Fibroblast of skin of left biceps (primary cell): ENCODE measurements at regions not wholly inside any gene's neighbourhood (a gene's known extent, or its start where the extent isn't known, plus 50 kb on each side); places are given as distances from the start of the nearest gene placed in this dataset.

Experiments used
- DNase-seq, 2 experiments: peaks; one replicate each; pipeline ENCODE4 v3.0.0-alpha.2; 2013; ENCODE audit warnings: low read depth in 2 of 2

DNA sequence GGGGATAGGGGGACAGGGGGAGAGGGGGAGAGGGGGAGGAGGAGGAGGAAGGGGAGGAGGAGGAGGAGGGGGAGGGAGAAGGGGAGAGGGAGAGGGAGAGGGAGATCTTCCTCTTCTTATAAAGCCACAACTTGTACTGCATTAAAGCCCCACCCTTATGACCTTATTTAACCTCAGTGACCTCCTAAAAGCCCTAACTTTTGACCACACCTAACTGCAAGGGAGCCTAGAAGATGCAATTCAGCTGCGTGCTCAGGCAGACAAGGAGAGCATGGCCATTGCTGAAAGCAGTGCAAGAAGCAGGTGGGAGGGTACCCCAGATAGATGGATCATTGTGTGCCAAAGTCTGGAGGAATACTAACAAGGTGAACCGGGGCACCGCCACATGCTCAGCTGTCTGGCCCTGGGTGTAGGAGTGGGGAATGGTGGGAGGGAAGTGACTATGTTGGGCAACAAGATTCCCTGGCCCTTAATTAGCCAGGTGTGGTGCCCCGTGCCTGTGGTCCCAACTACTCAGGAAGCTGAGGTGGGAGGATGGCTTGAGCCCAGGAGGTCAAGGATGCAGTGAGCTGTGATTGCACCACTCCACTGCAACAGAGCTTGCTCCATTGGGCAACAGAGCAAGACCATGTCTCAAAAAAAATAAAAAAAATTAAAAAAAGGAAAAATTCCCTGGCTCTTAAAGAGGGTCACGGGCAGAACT lies 125.4 kb upstream of the BOD1 start:
- no peak for DNase-seq

DNA sequence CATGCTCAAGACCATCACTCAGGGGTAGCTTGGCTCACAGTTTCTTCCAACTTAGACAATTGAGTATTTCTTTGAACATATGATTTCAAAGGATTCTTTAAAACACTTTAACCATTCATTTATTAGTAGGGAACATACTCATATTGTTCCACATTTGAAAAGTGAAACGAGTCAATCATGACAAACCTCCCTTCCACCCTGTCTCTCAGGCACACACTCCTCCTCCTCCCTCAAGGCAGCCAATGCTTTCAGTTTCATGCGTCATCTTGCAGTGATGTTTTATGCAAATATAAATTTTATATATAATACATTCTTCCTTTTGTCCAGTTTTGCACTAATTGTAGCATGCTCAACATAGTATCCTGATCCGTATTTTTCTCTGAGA lies 126.0 kb upstream of the BOD1 start:
- no peak for DNase-seq

- no peak for DNase-seq
Measured at GRCh38 chr5:173743641-173744343, 127.3 kb upstream of the BOD1 start.

- DNase-seq: no peak
Measured at GRCh38 chr5:173744551-173744950, 128.1 kb upstream of the BOD1 start.

GRCh38 chr5:173745123-173745522 lies 128.7 kb upstream of the BOD1 start:
- DNase-seq: no peak

DNA sequence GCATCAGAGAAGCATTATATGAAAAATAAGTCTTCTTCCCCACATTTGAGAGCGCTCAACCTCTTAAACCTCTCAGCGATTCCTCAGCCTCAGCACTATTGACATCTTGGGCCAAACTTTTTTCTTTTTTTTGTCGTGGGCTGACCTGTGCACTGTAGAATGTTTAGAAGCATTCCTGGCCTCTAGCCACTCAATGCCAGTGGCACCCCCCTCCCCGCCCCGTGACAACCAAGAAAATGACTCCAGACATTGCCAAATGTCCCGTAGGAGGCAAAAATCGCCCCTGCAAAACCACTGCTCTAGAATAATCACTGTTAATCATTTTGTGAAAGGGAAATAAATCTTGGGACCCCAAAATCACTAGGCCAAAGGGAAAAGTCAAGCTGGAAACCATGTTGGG lies 129.1 kb upstream of the BOD1 start:
- DNase-seq: no peak

DNA sequence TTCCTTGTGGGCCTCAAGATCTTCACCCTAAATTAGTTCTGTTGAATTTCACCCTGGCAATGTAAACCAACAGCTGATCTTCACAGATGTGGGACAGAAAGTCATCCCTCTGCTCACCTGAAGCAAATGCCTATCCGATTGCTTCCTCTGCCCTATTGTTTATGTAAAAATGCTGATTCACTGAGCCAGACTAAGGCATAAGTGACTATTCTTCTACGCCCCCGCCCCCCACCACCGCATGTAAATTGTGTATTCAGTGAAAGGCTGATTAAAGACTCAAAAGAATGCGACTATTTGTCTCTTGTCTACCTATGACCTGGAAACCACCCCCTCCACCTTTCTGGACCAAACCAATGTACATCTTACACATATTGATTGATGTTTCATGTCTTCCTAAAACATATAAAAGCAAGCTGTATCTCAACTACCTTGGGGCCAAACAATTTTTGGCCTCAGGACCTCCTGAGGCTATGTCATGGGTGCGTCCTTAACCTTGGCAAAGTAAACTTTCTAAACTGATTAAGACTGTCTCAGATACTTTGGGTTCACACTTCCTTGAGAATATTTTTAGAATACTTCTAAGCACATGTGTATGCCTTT lies 129.7 kb upstream of the BOD1 start:
- no peak for DNase-seq

- no peak for DNase-seq
Measured at GRCh38 chr5:173747876-173748275, 131.4 kb upstream of the BOD1 start.

DNA sequence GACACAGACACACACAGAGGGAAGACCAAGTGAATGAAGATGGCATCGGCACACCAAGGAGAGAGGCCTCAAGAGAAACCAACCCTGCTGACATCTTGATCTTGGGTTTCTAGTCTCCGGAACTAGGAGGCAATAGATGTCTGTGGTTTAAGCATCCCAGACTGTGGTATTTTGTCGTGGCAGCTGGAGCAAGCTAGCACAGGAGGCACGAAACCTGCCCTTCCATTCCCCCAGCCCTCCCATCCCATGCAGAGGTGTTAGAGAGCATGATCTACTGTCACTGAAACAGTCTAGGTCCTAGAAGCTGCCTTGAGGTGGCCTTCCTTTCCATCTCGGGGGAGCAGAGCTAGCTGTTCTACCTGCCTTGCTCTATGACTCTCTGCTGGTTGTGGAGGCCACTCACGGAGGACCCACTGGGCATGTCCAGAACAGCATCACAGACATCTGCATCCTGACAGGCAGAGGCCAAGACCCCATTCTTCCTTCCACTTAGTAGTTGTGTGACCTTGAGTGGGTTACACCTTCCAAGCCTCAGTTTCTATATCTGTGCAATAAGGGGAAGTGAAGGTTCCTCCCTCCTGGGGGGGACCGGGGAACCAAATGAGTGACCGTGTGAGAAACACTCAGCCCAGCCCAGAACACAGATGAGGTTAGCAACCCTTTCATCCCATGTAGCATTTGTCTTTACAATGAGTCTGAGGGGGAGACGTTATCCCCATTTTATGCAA lies 134.3 kb upstream of the BOD1 start:
- DNase-seq: no peak

DNA sequence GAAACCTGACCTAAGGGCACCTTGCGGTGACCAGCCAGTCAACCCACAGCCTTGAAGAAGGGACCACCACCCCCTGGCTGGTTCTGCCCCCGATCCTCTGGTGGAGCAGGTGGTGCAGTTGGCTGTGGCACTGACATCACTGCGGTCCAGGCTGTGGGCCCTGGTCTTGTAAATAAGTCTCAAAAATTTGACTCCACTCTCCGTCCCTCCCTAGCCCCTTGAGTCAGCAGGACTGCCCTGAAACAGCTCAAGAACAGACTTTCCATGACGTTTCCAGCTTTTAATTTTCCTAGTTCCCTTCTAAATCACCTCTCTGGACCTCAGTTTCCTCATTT lies 134.8 kb upstream of the BOD1 start:
- DNase-seq: no peak

- no peak for DNase-seq
Measured at GRCh38 chr5:173752653-173753052, 135.5 kb upstream of the CPEB4 start.

DNA sequence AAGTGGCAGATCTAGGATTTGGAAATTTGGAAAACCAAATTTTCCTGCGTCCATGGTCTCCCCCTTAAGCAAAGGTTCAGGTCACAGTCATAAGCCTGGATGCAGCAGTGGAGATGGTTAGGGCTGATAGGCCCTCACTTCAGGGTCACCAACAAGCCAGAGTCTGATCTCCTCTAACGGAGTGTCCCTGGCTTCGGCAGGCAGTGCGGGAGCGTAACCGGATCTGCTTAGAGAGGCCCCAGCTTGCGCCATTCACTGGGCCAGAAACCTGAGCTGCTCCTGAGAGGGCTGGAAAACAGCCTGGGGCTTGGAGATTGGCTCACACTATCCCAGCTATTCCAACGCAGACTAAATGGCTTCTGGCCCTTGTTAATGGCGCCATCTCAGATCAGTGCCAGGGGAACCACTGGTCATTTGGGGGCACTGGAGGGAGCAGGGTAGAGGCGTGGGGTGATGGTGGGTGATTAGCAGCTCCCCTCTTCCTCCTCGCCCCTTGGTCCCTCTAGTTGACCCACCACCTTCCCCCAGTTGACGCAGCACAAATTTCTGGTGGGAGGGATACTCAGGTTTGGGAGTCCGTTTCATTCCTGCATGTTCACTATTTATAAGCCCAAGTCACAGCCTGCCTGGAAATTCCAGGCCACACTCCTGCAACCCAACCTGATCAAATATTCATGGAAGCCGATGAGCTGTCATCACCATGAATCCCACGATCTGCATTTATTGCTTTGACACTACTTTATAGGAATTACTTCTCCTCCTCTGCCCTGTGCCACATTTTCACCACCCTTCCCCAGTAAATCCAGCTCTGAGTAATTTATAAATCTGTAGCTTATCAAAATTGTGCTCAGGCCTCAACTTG lies 134.6 kb upstream of the CPEB4 start:
- DNase-seq: no peak

DNA sequence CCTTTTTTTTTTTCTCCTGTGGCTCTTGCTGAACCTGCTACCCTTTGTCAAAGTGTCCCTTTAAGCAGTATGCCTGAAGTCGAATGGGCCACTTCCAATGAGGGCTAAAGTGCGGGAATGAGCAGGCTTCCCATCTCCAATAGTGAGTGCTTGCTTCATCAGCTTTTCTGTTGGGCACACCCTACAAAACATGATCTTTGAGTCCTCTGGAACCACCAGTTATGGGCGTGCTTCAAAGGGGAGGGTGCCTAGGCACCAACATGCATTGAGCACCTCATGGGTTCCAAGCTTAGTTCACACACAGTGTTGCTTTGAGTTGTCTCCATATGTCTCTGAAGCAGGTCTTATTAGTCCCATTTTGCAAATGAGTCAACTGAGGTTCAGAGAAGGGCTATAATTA lies 132.8 kb upstream of the CPEB4 start:
- no peak for DNase-seq

DNA sequence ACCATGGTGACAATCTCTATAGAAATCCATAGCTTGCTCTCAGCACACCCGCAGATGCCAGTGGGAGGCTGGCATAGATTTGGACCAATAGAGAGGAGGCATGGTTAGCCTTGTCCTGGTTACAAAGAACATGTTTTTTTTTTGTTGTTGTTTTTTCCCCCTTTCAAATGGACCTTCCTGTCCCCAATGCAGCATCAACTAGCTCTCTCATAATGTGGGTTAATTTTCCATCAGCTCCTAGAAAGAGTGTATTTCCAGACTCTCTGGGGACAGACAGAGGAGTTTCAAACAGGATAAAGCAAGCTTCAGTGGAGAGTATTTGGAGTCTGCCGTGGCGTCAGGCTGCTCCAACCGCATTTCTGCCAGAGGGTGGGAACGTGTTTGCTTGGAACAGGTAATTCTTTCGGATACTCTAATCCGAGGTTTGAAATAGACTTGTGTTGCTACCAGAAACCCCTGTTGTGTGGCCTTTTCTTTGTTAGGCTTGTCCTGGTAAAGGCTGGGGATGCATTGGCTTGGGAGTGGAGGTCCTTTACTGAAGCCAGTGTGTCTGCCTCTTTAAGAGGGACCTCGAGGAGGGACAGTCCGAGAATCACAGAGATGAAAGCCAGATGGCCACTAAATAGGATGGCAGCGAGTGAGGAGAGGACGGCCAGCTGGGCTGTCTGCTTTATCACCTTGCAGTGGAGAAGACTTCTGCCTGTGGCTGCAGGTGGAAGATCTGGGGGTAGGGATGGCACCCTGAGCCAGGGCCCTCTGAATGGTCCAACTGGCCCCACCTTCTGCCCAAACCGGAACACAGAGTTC lies 130.5 kb upstream of the CPEB4 start:
- no peak for DNase-seq

GRCh38 chr5:173758676-173759075 lies 129.5 kb upstream of the CPEB4 start:
- DNase-seq: no peak

GRCh38 chr5:173759691-173760090 lies 128.5 kb upstream of the CPEB4 start:
- no peak for DNase-seq

DNA sequence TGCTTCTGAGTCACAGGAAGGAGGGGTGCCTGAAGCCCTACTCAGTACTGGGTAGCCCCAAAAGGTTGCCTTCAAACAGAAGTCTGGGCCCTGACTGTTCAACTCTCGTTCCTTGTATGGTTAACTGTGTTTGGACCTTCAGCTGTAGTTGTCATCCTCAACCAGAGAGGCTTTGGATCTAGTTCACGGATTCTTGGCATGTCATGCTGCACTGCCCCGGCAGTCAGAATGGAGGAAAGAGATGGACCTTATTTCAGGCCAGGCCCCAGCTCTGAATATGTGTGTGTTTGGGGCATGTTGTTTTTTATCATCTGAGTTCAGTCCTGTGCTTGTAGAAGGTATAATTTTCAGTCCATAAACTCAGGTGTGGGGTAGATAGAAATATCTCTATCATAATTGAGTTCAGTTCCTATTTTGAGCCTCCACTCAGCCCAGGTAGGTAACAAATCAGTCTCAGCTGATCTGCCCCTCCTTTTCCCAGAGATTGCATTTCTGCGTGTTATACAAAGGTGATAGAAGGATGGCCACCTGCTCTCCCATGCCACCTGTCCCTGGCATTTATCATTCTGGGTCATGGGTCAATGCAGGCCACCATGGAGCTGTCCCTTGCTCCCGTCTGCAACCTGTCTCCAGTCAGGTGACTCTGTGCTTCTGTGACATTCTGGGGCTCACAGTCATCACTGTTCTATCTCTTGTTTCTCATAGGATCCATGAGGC lies 127.5 kb upstream of the CPEB4 start:
- DNase-seq: no peak

GRCh38 chr5:173761178-173761513 lies 127.0 kb upstream of the CPEB4 start:
- no peak for DNase-seq

DNA sequence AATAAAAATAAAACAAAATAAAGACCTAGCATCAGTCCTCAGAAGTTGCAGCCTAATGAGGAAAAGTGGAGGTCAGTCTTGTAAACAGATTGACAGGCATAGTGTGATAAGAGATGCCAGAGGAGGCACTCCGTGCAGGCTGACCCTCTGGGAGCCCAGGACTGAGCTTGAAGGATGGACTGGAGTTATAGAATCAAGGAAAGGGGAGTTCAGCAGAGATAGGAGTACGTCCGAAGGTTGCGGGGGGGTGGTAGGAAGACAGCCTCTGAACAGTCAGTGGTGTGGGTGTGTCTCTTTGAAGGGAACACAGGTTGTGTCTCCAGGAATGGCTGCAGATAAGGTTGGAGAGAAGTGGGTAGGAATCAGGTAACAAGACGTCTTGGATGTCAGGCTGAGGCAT lies 126.1 kb upstream of the CPEB4 start:
- no peak for DNase-seq

DNA sequence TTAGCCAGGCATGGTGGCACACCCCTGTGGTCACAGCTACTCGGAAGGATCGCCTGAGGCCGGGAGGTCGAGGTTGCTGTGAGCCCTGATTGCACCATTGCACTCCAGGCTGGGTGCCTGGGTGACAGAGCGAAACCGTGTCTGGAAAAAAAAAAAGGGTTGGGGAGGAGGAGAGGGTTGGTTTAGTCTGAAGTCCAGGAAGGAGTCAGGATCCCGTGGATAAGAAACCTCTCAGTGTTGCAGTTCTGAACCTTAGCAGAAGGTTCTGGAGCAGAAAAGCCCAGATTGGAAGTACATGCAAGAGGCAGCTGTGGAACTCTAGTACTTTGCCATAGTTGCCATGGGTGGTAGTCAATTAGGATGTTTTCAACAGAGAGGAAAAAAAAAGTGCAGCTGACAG lies 125.2 kb upstream of the CPEB4 start:
- no peak for DNase-seq
